ENCODE measurements at regions not wholly inside any gene's neighbourhood (a gene's known extent, or its start where the extent isn't known, plus 50 kb on each side); places are given as distances from the start of the nearest gene placed in this dataset.
"Not testable (repeated sequence)": the region's sequence is repeated elsewhere in the genome, so short reads cannot be mapped to it uniquely, and the experiment has no call there.

DNA sequence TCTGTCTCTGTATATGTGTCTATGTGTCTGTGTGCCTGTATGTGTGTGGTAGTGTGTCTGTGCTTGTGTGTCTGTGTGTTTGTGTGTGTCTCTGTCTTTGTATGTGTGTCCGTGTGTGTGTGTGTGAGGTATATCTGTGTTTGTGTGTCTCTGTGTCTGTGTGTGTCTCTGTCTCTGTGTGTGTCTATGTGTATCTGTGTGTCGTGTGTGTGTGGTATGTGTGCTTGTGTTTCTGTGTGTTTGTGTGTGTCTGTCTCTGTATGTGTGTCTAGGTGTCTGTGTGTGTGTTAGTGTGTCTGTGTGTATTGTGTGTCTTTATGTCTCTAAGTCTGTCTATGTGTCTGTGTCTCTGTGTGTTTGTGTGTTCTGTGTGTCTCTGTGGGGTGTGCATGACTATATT is 158.6 kb downstream of the TMEM121 start:
- Histone ChIP-seq H3K4me3 (replicated peaks; ENCODE audit: insufficient read depth, low read length) (no peak overlapping the region), H3K27me3 (ENCODE audit: insufficient read depth, poor library complexity, severe bottlenecking) (no peaks in the 10 kb centered on the region), H3K27ac (replicated peaks) (no peak overlapping the region)
- DNase-seq (ENCODE audit: low read depth in 1 of 2, low spot score in 1 of 2): no peak
- TF ChIP-seq GABPA (IDR thresholded peaks at IDR 0.05; ENCODE audit: low read depth): no peak
- TF ChIP-seq POLR2AphosphoS5 (IDR thresholded peaks at IDR 0.05; ENCODE audit: low read depth): no peak
- TF ChIP-seq, protein P1, sequence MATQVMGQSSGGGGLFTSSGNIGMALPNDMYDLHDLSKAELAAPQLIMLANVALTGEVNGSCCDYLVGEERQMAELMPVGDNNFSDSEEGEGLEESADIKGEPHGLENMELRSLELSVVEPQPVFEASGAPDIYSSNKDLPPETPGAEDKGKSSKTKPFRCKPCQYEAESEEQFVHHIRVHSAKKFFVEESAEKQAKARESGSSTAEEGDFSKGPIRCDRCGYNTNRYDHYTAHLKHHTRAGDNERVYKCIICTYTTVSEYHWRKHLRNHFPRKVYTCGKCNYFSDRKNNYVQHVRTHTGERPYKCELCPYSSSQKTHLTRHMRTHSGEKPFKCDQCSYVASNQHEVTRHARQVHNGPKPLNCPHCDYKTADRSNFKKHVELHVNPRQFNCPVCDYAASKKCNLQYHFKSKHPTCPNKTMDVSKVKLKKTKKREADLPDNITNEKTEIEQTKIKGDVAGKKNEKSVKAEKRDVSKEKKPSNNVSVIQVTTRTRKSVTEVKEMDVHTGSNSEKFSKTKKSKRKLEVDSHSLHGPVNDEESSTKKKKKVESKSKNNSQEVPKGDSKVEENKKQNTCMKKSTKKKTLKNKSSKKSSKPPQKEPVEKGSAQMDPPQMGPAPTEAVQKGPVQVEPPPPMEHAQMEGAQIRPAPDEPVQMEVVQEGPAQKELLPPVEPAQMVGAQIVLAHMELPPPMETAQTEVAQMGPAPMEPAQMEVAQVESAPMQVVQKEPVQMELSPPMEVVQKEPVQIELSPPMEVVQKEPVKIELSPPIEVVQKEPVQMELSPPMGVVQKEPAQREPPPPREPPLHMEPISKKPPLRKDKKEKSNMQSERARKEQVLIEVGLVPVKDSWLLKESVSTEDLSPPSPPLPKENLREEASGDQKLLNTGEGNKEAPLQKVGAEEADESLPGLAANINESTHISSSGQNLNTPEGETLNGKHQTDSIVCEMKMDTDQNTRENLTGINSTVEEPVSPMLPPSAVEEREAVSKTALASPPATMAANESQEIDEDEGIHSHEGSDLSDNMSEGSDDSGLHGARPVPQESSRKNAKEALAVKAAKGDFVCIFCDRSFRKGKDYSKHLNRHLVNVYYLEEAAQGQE (IDR thresholded peaks at IDR 0.05; ENCODE audit: insufficient replicate concordance, low read depth): no peak
- no peak for TF ChIP-seq SPI1 (IDR thresholded peaks at IDR 0.05; ENCODE audit: borderline replicate concordance, low read depth)
- TF ChIP-seq, protein P2, sequence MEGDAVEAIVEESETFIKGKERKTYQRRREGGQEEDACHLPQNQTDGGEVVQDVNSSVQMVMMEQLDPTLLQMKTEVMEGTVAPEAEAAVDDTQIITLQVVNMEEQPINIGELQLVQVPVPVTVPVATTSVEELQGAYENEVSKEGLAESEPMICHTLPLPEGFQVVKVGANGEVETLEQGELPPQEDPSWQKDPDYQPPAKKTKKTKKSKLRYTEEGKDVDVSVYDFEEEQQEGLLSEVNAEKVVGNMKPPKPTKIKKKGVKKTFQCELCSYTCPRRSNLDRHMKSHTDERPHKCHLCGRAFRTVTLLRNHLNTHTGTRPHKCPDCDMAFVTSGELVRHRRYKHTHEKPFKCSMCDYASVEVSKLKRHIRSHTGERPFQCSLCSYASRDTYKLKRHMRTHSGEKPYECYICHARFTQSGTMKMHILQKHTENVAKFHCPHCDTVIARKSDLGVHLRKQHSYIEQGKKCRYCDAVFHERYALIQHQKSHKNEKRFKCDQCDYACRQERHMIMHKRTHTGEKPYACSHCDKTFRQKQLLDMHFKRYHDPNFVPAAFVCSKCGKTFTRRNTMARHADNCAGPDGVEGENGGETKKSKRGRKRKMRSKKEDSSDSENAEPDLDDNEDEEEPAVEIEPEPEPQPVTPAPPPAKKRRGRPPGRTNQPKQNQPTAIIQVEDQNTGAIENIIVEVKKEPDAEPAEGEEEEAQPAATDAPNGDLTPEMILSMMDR (IDR thresholded peaks at IDR 0.05; ENCODE audit: insufficient read depth, low read length): no peak

DNA sequence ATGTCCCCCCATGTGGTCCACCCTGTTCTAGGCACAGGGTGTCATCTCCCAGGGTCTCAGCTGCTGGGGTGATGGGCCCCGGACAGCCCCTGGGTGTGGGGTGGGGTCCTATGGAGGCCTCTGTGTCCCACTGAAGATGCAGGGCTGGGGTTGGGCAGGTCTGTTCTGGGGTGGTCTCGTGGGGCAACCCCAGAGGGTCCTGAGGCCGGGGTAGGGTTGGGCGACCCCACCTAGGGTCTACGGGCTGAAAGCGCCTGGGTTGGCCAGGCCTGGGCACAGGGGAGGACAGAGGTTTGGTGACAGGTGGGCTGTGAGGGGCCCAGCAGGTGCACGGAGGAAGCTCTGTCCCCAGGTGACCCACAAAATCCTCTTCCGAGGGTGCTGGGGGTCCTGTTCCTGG is 159.2 kb downstream of the TMEM121 start:
- not testable (repeated sequence) for H3K27ac ChIP-seq (replicated peaks); DNase-seq (ENCODE audit: low read depth in 1 of 2, low spot score in 1 of 2); H3K4me3 ChIP-seq (replicated peaks; ENCODE audit: insufficient read depth, low read length); H3K27me3 ChIP-seq (ENCODE audit: insufficient read depth, poor library complexity, severe bottlenecking)

DNA sequence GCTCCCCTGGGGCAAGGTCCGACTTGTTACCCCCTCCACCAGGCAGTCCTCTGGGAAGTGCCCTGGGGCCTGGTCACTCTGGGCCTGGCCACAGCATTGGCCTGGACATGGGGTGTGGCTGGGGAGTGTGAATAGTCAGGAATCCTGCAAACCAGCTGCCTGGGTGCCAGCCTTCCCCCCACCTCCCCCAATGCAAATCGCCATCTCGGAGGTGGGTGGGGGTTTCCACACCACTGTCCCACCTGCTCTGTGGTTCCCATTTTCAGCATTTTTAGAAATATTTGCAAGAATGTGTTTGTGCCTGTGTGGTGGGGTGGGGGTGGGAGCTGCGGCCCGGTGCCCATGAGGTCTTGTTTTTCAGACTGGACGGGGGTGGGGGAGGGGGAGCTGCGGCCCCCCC is 159.7 kb downstream of the TMEM121 start:
- H3K27me3 ChIP-seq (ENCODE audit: insufficient read depth, poor library complexity, severe bottlenecking); DNase-seq (ENCODE audit: low read depth in 1 of 2, low spot score in 1 of 2): not testable (repeated sequence)

DNA sequence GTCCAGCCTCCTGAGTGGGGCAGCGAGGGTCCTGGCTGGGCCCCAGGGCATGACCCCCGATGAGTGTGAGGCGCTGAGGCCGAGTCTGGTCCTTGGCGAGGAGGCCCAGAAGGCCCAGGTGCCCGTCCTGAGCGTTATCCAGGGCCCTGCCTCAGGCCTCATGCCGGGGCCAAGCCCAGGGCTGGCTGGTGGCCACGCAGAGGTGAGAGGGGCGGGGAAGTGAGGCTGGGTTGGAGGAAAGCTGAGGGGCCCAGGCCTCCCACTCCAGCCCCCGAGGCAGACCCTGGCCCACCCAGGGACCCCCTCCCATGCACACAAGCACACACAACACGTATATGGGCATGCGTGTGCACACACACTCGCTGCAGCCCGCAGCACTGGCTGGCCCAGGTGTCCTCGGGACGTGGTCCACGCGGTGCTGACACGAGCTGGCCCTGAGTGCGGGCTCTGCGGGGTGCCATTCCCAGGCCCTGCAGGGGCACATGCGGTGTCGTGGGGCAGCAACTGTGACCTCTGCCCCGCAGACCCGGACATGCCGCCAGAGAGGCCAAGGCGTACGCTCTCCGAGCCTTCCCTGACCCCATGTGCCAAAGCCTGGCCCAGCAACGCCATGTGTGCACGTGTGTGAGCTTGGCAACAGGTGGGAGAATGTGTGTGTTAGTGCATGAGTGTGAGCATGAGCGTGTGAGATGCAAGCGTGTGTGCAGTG is 160.2 kb downstream of the TMEM121 start:
- H3K27me3 ChIP-seq (ENCODE audit: insufficient read depth, poor library complexity, severe bottlenecking); DNase-seq (ENCODE audit: low read depth in 1 of 2, low spot score in 1 of 2); H3K27ac ChIP-seq (replicated peaks); H3K4me3 ChIP-seq (replicated peaks; ENCODE audit: insufficient read depth, low read length): not testable (repeated sequence)

More for the DNA sequence above, 159.7 kb downstream of the TMEM121 start:
- H3K4me3 ChIP-seq (replicated peaks; ENCODE audit: insufficient read depth, low read length); H3K27ac ChIP-seq (replicated peaks): not testable (repeated sequence)

DNA sequence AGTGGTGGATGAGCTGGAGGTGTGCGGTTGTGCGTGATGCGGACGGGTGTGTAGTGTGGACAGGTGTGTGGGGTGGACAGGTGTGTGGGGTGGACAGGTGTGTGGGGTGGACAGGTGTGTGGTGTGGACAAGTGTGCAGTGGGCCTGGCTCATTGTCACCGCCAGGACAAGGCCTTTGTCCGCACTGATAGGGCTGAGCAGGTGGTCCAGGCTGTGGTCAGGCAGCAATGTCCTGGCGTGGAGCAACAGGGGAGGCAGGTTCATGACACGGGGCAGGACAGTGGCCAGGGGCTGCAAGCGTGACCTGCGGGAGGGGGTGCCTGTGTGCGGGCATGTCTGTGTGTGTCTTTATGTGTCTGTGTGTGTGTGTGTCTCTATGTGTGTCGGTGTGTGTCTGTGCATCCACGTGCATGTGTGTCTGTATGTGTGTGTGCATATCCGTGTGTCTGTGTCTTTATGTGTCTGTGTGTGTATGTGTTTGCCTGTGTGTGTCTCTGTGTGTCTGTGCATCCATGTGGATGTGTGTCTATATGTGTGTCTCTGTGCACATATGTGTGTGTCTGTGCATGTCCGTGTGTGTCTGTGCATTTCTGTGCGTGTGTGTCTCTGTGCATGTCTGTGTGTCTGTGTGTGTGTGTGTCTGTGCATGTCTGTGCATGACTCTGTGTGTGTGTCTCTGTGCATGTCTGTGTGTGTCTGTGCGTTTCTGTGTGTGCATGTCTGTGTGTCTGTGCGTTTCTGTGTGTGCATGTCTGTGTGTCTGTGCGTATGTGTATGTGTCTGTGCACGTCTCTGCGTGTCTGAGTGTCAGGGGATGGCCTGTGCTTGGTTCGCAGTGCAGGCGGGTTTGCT is 161.0 kb downstream of the TMEM121 start:
- not testable (repeated sequence) for H3K27ac ChIP-seq (replicated peaks); DNase-seq (ENCODE audit: low read depth in 1 of 2, low spot score in 1 of 2)

DNA sequence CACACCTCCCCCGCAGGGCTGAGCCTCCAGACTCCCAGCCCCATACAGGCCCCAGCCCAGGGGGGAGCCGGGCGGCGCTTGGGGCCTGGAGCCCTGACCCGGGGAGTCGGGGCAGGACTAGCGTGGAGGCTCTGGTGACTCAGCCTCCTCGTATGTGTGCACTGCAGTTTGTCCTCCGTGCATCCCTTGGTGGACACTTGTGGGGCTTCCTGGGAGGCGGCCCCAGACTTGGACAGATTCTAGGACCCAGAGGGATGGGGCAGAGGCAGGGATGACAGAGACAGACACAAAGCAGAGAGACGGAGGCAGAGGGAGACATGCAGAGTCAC is 161.6 kb downstream of the TMEM121 start:
- not testable (repeated sequence) for H3K27me3 ChIP-seq (ENCODE audit: insufficient read depth, poor library complexity, severe bottlenecking); H3K27ac ChIP-seq (replicated peaks); H3K4me3 ChIP-seq (replicated peaks; ENCODE audit: insufficient read depth, low read length); DNase-seq (ENCODE audit: low read depth in 1 of 2, low spot score in 1 of 2)

More for the DNA sequence above, 161.0 kb downstream of the TMEM121 start:
- not testable (repeated sequence) for H3K27me3 ChIP-seq (ENCODE audit: insufficient read depth, poor library complexity, severe bottlenecking); H3K4me3 ChIP-seq (replicated peaks; ENCODE audit: insufficient read depth, low read length)

DNA sequence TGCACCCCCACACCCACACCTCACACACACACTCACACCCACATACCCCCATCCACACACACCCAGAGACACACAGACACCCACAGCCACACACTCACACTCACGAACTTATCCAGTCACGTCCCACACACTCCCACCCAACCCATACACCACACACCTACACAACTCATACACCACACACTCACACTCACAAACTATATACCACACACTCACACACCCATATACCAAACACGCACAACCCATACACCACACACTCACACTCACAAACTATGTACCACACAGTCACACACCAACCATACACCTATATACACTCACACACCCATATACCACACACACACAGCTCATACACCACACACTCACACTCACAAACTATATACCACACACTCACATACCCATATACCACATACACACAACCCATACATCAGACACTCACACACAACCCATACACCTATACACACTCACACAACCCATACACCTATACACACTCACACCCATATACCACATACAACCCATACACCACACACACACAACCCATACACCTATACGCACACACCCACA is 162.4 kb downstream of the TMEM121 start:
- not testable (repeated sequence) for H3K27me3 ChIP-seq (ENCODE audit: insufficient read depth, poor library complexity, severe bottlenecking); DNase-seq (ENCODE audit: low read depth in 1 of 2, low spot score in 1 of 2); H3K27ac ChIP-seq (replicated peaks); H3K4me3 ChIP-seq (replicated peaks; ENCODE audit: insufficient read depth, low read length)
